Uterus (tissue), 3 donors: ENCODE measurements at regions not wholly inside any gene's neighbourhood (a gene's known extent, or its start where the extent isn't known, plus 50 kb on each side); places are given as distances from the start of the nearest gene placed in this dataset.

Source experiments
- DNase-seq, 2 donors: peaks; one replicate each; pipeline ENCODE4 v3.0.0-alpha.2; 2019 to 2020
- H3K27ac ChIP-seq, 2 donors: fragments of 200-600 bp; sonication (generic); 1 replicate in 1 of 2; 2 replicates in 1 of 2; pipeline ENCODE4 v1.5.1; 2016 to 2018
- H3K27me3 ChIP-seq, 2 donors: fragments of 200-600 bp; sonication (generic); one replicate each; pipeline ENCODE4 v1.5.1; 2018 to 2019; ENCODE audit warnings: control low read depth in 1 of 2
- H3K36me3 ChIP-seq, 2 donors: fragments of 200-600 bp; sonication (generic); one replicate each; pipeline ENCODE4 v1.5.1; 2019; ENCODE audit warnings: control low read depth in 1 of 2
- H3K4me1 ChIP-seq, 2 donors: fragments of 200-600 bp; sonication (generic); one replicate each; pipeline ENCODE4 v1.5.1; 2018 to 2019; ENCODE audit warnings: control low read depth in 1 of 2
- H3K4me3 ChIP-seq, 2 donors: fragments of 200-600 bp; sonication (generic); 1 replicate in 1 of 2; 2 replicates in 1 of 2; pipeline ENCODE4 v1.5.1; 2018 to 2019; ENCODE audit warnings: mild to moderate bottlenecking in 1 of 2
- H3K9me3 ChIP-seq, 2 donors: fragments of 200-600 bp; sonication (generic); one replicate each; pipeline ENCODE4 v1.5.1; 2019; ENCODE audit warnings: control low read depth in 1 of 2
- CTCF ChIP-seq, 4 experiments: fragments of 200-600 bp in 2 of 4; fragments of 450-650 bp in 2 of 4; sonication (generic) in 2 of 4; IDR thresholded peaks; one replicate each; pipeline ENCODE4 v1.5.1; 2016 to 2019; ENCODE audit warnings: antibody characterized with exemption in 4 of 4, mild to moderate bottlenecking in 2 of 4, moderate library complexity in 1 of 4
- POLR2A ChIP-seq, 2 donors: fragments of 450-650 bp; IDR thresholded peaks; one replicate each; pipeline ENCODE4 v1.6.1; 2016; ENCODE audit warnings: antibody characterized with exemption in 2 of 2, mild to moderate bottlenecking in 1 of 2, moderate library complexity in 1 of 2
- intact Hi-C: fragments of 100-400 bp; cut with DNase I; formaldehyde crosslinking; loops from one replicate; pipeline ENCODE4 v1.15.1; 2023; ENCODE audit warnings: low total_unique reads
- donor health status: DM: yes; HTN: yes; CAD: no.

GRCh38 chr5:107269678-107270077 lies 401.1 kb downstream of the EFNA5 start:
- Histone ChIP-seq H3K9me3 (no peaks in the 10 kb centered on the region), H3K4me3 (no peak overlapping the region), H3K27ac (no peak overlapping the region), H3K36me3 (no peaks in the 10 kb centered on the region), H3K4me1 (no peaks in the 10 kb centered on the region), H3K27me3 (no peaks in the 10 kb centered on the region)
- TF ChIP-seq CTCF (IDR thresholded peaks at IDR 0.05) (no peak), POLR2A (IDR thresholded peaks at IDR 0.05) (no peak)
- intact Hi-C loops: no loop called here
- no peak for DNase-seq

- H3K27me3 ChIP-seq: no peaks in the 10 kb centered on the region
- no peaks in the 10 kb centered on the region for H3K9me3 ChIP-seq
- DNase-seq: no peak
- no peak overlapping the region for H3K27ac ChIP-seq
- no peaks in the 10 kb centered on the region for H3K4me1 ChIP-seq
- H3K4me3 ChIP-seq: no peak overlapping the region
- H3K36me3 ChIP-seq: no peaks in the 10 kb centered on the region
- no peak for TF ChIP-seq CTCF (IDR thresholded peaks at IDR 0.05)
- no peak for TF ChIP-seq POLR2A (IDR thresholded peaks at IDR 0.05)
- intact Hi-C loops: no loop called here
Observed at GRCh38 chr5:107269256-107269655, 401.5 kb downstream of the EFNA5 start.

GRCh38 chr5:107268241-107268640 lies 402.5 kb downstream of the EFNA5 start:
- H3K9me3 ChIP-seq: no peaks in the 10 kb centered on the region
- H3K4me1 ChIP-seq: no peaks in the 10 kb centered on the region
- intact Hi-C loops: no loop called here
- no peaks in the 10 kb centered on the region for H3K27me3 ChIP-seq
- no peak for DNase-seq
- no peaks in the 10 kb centered on the region for H3K36me3 ChIP-seq
- no peak overlapping the region for H3K4me3 ChIP-seq
- H3K27ac ChIP-seq: no peak overlapping the region
- no peak for TF ChIP-seq CTCF (IDR thresholded peaks at IDR 0.05)
- TF ChIP-seq POLR2A (IDR thresholded peaks at IDR 0.05): no peak

- H3K36me3 ChIP-seq: no peaks in the 10 kb centered on the region
- DNase-seq: no peak
- H3K4me3 ChIP-seq: no peak overlapping the region
- H3K27me3 ChIP-seq: no peaks in the 10 kb centered on the region
- TF ChIP-seq CTCF (IDR thresholded peaks at IDR 0.05): no peak
- TF ChIP-seq POLR2A (IDR thresholded peaks at IDR 0.05): no peak
- H3K27ac ChIP-seq: no peak overlapping the region
- intact Hi-C loops: no loop called here
- H3K4me1 ChIP-seq: no peaks in the 10 kb centered on the region
- no peaks in the 10 kb centered on the region for H3K9me3 ChIP-seq
Observed at GRCh38 chr5:107266100-107266499, 404.6 kb downstream of the EFNA5 start.

- no peak overlapping the region for H3K27ac ChIP-seq
- H3K27me3 ChIP-seq: no peaks in the 10 kb centered on the region
- H3K4me1 ChIP-seq: no peaks in the 10 kb centered on the region
- H3K9me3 ChIP-seq: no peaks in the 10 kb centered on the region
- no peaks in the 10 kb centered on the region for H3K36me3 ChIP-seq
- DNase-seq: no peak
- no peak overlapping the region for H3K4me3 ChIP-seq
- intact Hi-C loops: no loop called here
- TF ChIP-seq CTCF (IDR thresholded peaks at IDR 0.05): no peak
- no peak for TF ChIP-seq POLR2A (IDR thresholded peaks at IDR 0.05)
Observed at GRCh38 chr5:107265193-107265592, 405.5 kb downstream of the EFNA5 start.
